Chondrocyte (in vitro differentiated cells): ENCODE measurements at regions not wholly inside any gene's neighbourhood (a gene's known extent, or its start where the extent isn't known, plus 50 kb on each side); places are given as distances from the start of the nearest gene placed in this dataset.

Experiments
- DNase-seq: peaks from one replicate; pipeline ENCODE4 v3.0.0; 2021; ENCODE audit warnings: mixed read lengths, low spot score
- H3K27ac Mint-ChIP-seq: one replicate; pipeline ENCODE4 v1.8.0; 2021; ENCODE audit warnings: mild to moderate bottlenecking, moderate library complexity, mixed read lengths; ENCODE audit not compliant: unreplicated experiment
- H3K27me3 Mint-ChIP-seq: 2 replicates; pipeline ENCODE4 v1.8.0; 2021; ENCODE audit warnings: low read depth, mixed read lengths
- H3K36me3 Mint-ChIP-seq: 2 replicates; pipeline ENCODE4 v1.8.0; 2021; ENCODE audit warnings: low read depth, mixed read lengths
- H3K4me1 Mint-ChIP-seq: 2 replicates; pipeline ENCODE4 v1.8.0; 2021; ENCODE audit warnings: low read depth, mild to moderate bottlenecking, mixed read lengths
- H3K4me3 Mint-ChIP-seq: one replicate; pipeline ENCODE4 v1.8.0; 2021; ENCODE audit warnings: mild to moderate bottlenecking, moderate library complexity, mixed read lengths; ENCODE audit not compliant: unreplicated experiment
- H3K9me3 Mint-ChIP-seq: 2 replicates; pipeline ENCODE4 v1.8.0; 2021; ENCODE audit warnings: low read depth, mixed read lengths
- TF ChIP-seq, protein P1 (sequence below): fragments of 200-600 bp; sonication (generic); IDR thresholded peaks from 2 replicates; pipeline ENCODE4 v1.5.0; 2021; ENCODE audit warnings: antibody characterized with exemption, mild to moderate bottlenecking, moderate library complexity

DNA sequence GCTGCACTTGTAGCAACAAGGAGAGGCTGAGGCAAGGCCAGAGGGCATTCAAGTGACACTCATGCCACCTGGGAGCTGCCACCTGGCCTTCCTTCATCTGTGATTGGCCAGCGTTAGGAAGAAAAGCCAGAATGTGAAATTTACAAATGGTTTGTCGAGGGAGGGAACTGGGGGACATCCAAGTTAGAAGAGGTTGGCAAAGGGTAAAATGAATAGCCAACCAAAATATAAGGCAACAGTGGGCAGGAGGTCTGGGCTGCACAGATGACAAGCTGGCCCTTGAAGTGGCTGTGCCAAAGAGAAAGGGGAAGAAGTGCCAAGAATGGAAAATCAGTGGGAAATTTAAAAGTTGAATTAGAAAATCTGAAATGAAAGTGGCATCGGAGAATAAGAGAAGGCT lies 221.4 kb downstream of the C11orf91 start:
- Mint-ChIP-seq H3K4me3 (no peak overlapping the region), H3K36me3 (no peaks in the 10 kb centered on the region)
- TF ChIP-seq, protein P1, sequence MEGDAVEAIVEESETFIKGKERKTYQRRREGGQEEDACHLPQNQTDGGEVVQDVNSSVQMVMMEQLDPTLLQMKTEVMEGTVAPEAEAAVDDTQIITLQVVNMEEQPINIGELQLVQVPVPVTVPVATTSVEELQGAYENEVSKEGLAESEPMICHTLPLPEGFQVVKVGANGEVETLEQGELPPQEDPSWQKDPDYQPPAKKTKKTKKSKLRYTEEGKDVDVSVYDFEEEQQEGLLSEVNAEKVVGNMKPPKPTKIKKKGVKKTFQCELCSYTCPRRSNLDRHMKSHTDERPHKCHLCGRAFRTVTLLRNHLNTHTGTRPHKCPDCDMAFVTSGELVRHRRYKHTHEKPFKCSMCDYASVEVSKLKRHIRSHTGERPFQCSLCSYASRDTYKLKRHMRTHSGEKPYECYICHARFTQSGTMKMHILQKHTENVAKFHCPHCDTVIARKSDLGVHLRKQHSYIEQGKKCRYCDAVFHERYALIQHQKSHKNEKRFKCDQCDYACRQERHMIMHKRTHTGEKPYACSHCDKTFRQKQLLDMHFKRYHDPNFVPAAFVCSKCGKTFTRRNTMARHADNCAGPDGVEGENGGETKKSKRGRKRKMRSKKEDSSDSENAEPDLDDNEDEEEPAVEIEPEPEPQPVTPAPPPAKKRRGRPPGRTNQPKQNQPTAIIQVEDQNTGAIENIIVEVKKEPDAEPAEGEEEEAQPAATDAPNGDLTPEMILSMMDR = no peak

GRCh38 chr11:33478111-33478573 lies 221.0 kb downstream of the HIPK3 start:
- Mint-ChIP-seq H3K27ac (no peak overlapping the region), H3K4me3 (no peak overlapping the region), H3K36me3 (no peaks in the 10 kb centered on the region), H3K4me1 (no peaks in the 10 kb centered on the region), H3K9me3 (no peaks in the 10 kb centered on the region), H3K27me3 (no peaks in the 10 kb centered on the region)
- no peak for DNase-seq
- TF ChIP-seq, protein P1 = no peak

More for the DNA sequence above, 221.4 kb downstream of the C11orf91 start:
- no peaks in the 10 kb centered on the region for H3K27me3 Mint-ChIP-seq
- H3K4me1 Mint-ChIP-seq = no peaks in the 10 kb centered on the region
- no peak for DNase-seq
- no peak overlapping the region for H3K27ac Mint-ChIP-seq
- H3K9me3 Mint-ChIP-seq = no peaks in the 10 kb centered on the region

DNA sequence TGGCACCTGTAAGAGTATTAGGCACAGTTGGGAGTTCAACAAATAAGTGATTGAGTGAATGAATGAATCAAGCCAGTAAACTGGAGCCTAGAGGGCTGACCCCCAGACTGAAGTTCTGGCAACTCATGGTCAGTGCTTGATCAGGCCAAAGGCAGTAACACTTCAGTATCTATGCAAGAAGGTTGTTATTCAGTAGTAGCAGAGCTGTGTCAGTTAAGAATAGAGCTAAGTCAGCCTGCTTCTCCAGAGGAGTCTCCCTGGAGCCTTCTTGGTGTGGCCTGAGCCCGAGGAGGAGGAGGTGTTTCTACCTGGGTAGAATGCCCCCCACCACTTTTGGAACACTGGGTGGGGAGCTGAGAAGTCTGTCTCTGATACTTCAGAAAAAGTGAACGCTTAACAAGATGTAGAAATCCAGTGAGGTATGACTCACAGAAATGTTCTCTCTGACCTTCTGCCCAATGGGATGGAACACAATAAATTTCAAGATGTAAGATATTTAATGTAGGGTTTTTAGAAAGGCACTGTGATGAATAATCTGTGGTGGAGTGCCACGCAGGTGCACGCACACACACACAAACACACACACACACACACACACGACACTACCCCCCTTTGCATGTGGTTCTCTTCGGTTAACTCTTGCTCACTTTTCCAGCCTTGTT lies 219.9 kb downstream of the HIPK3 start:
- Mint-ChIP-seq H3K4me1 (no peaks in the 10 kb centered on the region), H3K36me3 (no peaks in the 10 kb centered on the region), H3K9me3 (no peaks in the 10 kb centered on the region), H3K4me3 (no peak overlapping the region), H3K27ac (no peak overlapping the region), H3K27me3 (no peaks in the 10 kb centered on the region)
- TF ChIP-seq, protein P1 = no peak
- DNase-seq = no peak

DNA sequence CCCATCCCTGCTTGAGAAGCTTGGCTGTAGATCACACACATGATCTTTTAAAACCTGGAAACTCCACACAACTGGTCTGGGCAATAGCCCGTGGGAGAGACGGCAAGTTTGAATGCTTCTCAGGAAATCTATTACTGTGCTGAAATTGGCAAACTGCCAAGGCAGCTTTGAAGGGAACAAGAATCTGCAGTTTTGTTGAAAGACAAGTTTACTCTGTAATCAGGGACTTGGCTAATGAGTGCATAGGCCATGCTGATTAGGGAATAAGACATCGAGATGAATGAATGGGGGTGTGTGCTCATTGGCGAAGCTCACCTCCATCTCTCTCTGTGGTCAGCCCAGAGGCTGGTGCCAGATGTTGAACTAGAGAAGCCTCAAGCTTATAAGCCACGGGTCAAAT lies 218.8 kb downstream of the HIPK3 start:
- H3K4me1 Mint-ChIP-seq = no peaks in the 10 kb centered on the region
- H3K36me3 Mint-ChIP-seq = no peaks in the 10 kb centered on the region
- H3K27me3 Mint-ChIP-seq = no peaks in the 10 kb centered on the region
- no peaks in the 10 kb centered on the region for H3K9me3 Mint-ChIP-seq
- no peak overlapping the region for H3K27ac Mint-ChIP-seq
- TF ChIP-seq, protein P1 = no peak
- H3K4me3 Mint-ChIP-seq = no peak overlapping the region
- DNase-seq = no peak

DNA sequence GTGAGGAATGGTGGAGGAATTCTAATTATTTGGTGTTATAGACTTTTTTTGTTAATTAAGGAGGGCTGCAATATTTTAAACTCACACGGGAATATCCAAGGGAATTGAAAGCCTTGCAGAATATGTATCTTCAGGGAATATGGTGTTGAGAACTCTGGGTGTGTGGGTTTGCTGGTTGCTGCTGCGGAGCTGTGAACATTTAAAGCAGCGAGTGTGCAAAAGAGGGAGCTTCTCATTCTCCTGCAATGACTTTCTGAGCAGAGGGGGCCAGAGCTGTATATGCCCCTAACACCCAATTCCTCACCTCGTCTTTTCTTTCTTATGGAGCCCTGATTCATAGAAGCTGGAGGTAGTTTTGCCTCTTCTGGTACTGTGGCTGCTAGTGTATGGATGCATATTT lies 217.7 kb downstream of the HIPK3 start:
- H3K4me1 Mint-ChIP-seq = no peaks in the 10 kb centered on the region
- H3K27me3 Mint-ChIP-seq = no peaks in the 10 kb centered on the region
- no peak overlapping the region for H3K27ac Mint-ChIP-seq

More for the DNA sequence above, 217.7 kb downstream of the HIPK3 start:
- Mint-ChIP-seq H3K4me3 (no peak overlapping the region), H3K9me3 (no peaks in the 10 kb centered on the region), H3K36me3 (no peaks in the 10 kb centered on the region)
- DNase-seq = no peak
- TF ChIP-seq, protein P1 = no peak
